Astrocyte (in vitro differentiated cells and primary cell): ENCODE measurements at regions not wholly inside any gene's neighbourhood (a gene's known extent, or its start where the extent isn't known, plus 50 kb on each side); places are given as distances from the start of the nearest gene placed in this dataset.

Source experiments
- DNase-seq: peaks from one replicate; pipeline ENCODE4 v3.0.0-alpha.2; 2010; ENCODE audit warnings: low read depth
- FAIRE-seq: peaks from 2 replicates; lab custom pipeline; 2011; peaks lifted over from hg19 to GRCh38; lab: Jason Lieb, UNC
- H2AFZ ChIP-seq: 2 replicates; pipeline ENCODE4 v1.6.0; 2012; ENCODE audit warnings: low read depth, low read length, inconsistent platforms
- H3K27ac ChIP-seq: 2 replicates; pipeline ENCODE4 v1.5.1; 2011; ENCODE audit warnings: low read depth, low read length, inconsistent platforms
- H3K27me3 ChIP-seq: 2 replicates; pipeline ENCODE4 v1.6.0; 2011; ENCODE audit warnings: low read length, inconsistent platforms; ENCODE audit not compliant: insufficient read depth
- H3K36me3 ChIP-seq: 2 replicates; pipeline ENCODE4 v1.5.1; 2011; ENCODE audit warnings: low read length, inconsistent platforms; ENCODE audit not compliant: insufficient read depth
- H3K4me1 ChIP-seq: 2 replicates; pipeline ENCODE4 v1.5.1; 2011; ENCODE audit warnings: low read length, inconsistent platforms; ENCODE audit not compliant: insufficient read depth
- H3K4me2 ChIP-seq: 2 replicates; pipeline ENCODE4 v1.6.0; 2012; ENCODE audit warnings: low read length, inconsistent platforms
- H3K4me3 ChIP-seq: 2 replicates; pipeline ENCODE4 v1.5.1; 2011; ENCODE audit warnings: low read depth, mild to moderate bottlenecking, low read length, inconsistent platforms; ENCODE audit not compliant: insufficient read depth
- H3K79me2 ChIP-seq: 2 replicates; pipeline ENCODE4 v1.6.0; 2012; ENCODE audit warnings: mild to moderate bottlenecking, low read length, inconsistent platforms; ENCODE audit not compliant: insufficient read depth
- H3K9ac ChIP-seq: 2 replicates; pipeline ENCODE4 v1.6.0; 2012; ENCODE audit warnings: mild to moderate bottlenecking, low read length, inconsistent platforms
- H3K9me3 ChIP-seq: 2 replicates; pipeline ENCODE4 v1.5.1; 2012; ENCODE audit warnings: low read depth, mild to moderate bottlenecking, low read length, inconsistent platforms; ENCODE audit not compliant: insufficient read depth
- H4K20me1 ChIP-seq: 2 replicates; pipeline ENCODE4 v1.6.0; 2012; ENCODE audit warnings: low read length, inconsistent platforms; ENCODE audit not compliant: insufficient read depth
- H3K27ac Mint-ChIP-seq: one replicate; pipeline ENCODE4 v1.8.0; 2021; ENCODE audit warnings: mild to moderate bottlenecking, mixed read lengths; ENCODE audit not compliant: unreplicated experiment
- H3K27me3 Mint-ChIP-seq: one replicate; pipeline ENCODE4 v1.8.0; 2021; ENCODE audit warnings: low read depth, mixed read lengths; ENCODE audit not compliant: unreplicated experiment
- H3K36me3 Mint-ChIP-seq: one replicate; pipeline ENCODE4 v1.8.0; 2021; ENCODE audit warnings: low read depth, mixed read lengths; ENCODE audit not compliant: unreplicated experiment
- H3K4me1 Mint-ChIP-seq: one replicate; pipeline ENCODE4 v1.8.0; 2021; ENCODE audit warnings: low read depth, mixed read lengths; ENCODE audit not compliant: unreplicated experiment
- H3K4me3 Mint-ChIP-seq: one replicate; pipeline ENCODE4 v1.8.0; 2021; ENCODE audit warnings: mild to moderate bottlenecking, moderate library complexity, mixed read lengths; ENCODE audit not compliant: unreplicated experiment
- H3K9me3 Mint-ChIP-seq: one replicate; pipeline ENCODE4 v1.8.0; 2021; ENCODE audit warnings: mild to moderate bottlenecking, mixed read lengths; ENCODE audit not compliant: unreplicated experiment
- EZH2 ChIP-seq: IDR thresholded peaks from 2 replicates; pipeline ENCODE4 v1.6.1; 2012; ENCODE audit warnings: mild to moderate bottlenecking, low read length, inconsistent platforms; ENCODE audit not compliant: insufficient read depth
- TF ChIP-seq, protein P1 (sequence below): IDR thresholded peaks from 2 replicates; pipeline ENCODE4 v1.5.1; 2011; ENCODE audit warnings: low read depth, mild to moderate bottlenecking, inconsistent platforms, low read length, moderate library complexity; ENCODE audit not compliant: insufficient read depth

DNA sequence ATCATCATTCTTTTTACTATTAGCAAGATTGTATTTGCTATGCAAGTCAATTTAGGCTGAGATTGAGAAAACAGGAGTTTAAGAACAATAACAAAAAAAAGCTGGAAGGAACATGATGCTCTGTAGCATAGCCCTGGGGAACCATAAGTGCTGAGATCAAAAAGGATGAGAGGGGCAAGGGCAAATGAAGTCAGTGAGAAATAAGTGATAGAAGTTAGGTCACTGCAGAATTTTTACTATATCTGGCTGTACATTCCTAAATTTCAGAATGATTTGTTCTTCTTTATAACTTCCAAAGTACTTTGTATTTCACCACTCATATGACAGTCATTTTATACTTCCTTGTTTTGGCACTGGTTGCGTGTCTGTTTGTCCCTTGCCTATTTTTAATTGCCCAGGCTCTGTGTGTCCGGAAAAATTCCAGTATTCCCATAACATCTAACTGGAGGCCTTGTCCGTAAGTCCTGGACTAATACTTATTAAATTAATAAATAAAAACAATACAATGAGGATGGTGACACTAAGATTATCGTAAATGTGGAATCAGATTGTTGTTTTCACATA is 444.7 kb downstream of the TENT5A start:
- no peak overlapping the region for H3K4me3 Mint-ChIP-seq
- Histone ChIP-seq H3K9me3 (no peaks in the 10 kb centered on the region), H3K27me3 (no peaks in the 10 kb centered on the region), H3K4me3 (no peak overlapping the region), H3K27ac (no peak overlapping the region), H3K4me1 (peaks cover 3% of the 10 kb centered on the region), H3K36me3 (no peaks in the 10 kb centered on the region), H4K20me1 (no peaks in the 10 kb centered on the region), H2AFZ (no peak overlapping the region), H3K4me2 (no peak overlapping the region), H3K9ac (no peak overlapping the region), H3K79me2 (no peaks in the 10 kb centered on the region)
- FAIRE-seq (no peak), DNase-seq (no peak)
- peaks cover 21% of the 10 kb centered on the region for H3K4me1 Mint-ChIP-seq
- H3K36me3 Mint-ChIP-seq: no peaks in the 10 kb centered on the region
- H3K9me3 Mint-ChIP-seq: no peaks in the 10 kb centered on the region
- H3K27ac Mint-ChIP-seq: no peak overlapping the region
- H3K27me3 Mint-ChIP-seq: no peaks in the 10 kb centered on the region
- TF ChIP-seq, protein P1, sequence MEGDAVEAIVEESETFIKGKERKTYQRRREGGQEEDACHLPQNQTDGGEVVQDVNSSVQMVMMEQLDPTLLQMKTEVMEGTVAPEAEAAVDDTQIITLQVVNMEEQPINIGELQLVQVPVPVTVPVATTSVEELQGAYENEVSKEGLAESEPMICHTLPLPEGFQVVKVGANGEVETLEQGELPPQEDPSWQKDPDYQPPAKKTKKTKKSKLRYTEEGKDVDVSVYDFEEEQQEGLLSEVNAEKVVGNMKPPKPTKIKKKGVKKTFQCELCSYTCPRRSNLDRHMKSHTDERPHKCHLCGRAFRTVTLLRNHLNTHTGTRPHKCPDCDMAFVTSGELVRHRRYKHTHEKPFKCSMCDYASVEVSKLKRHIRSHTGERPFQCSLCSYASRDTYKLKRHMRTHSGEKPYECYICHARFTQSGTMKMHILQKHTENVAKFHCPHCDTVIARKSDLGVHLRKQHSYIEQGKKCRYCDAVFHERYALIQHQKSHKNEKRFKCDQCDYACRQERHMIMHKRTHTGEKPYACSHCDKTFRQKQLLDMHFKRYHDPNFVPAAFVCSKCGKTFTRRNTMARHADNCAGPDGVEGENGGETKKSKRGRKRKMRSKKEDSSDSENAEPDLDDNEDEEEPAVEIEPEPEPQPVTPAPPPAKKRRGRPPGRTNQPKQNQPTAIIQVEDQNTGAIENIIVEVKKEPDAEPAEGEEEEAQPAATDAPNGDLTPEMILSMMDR: no peak
- TF ChIP-seq EZH2: no peak

DNA sequence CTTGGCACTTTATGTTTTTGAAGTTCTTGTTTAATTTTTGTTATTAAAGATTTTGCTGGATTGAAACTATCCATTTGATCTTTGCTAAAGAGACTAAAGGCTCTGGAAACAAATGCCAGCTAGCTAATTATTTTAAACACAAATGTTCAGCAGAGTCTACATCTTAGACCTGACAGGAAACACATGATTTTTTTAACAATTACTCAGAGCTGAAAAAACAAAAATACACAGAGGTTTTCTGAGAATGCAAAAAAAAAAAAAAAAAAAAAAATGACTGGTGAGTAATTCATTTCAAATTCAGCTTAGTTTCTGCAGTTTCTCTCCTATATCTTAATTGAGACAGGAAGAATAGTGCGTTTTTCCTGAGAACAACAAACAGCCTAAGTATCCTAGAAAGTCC is 448.0 kb downstream of the TENT5A start:
- H3K4me1 ChIP-seq: peaks cover 3% of the 10 kb centered on the region

GRCh38 chr6:81300961-81301360 is 451.5 kb downstream of the TENT5A start:
- Mint-ChIP-seq H3K4me3 (no peak overlapping the region), H3K27ac (no peak overlapping the region), H3K36me3 (no peaks in the 10 kb centered on the region), H3K27me3 (no peaks in the 10 kb centered on the region), H3K4me1 (peaks cover 18% of the 10 kb centered on the region), H3K9me3 (no peaks in the 10 kb centered on the region)
- Histone ChIP-seq H4K20me1 (no peaks in the 10 kb centered on the region), H3K27ac (no peak overlapping the region), H3K36me3 (no peaks in the 10 kb centered on the region), H2AFZ (no peak overlapping the region), H3K79me2 (no peaks in the 10 kb centered on the region), H3K9me3 (no peaks in the 10 kb centered on the region), H3K27me3 (no peaks in the 10 kb centered on the region), H3K4me2 (no peak overlapping the region), H3K4me1 (peaks cover 3% of the 10 kb centered on the region), H3K4me3 (no peak overlapping the region), H3K9ac (no peak overlapping the region)
- FAIRE-seq (no peak), DNase-seq (no peak)
- TF ChIP-seq EZH2: no peak
- TF ChIP-seq, protein P1: no peak

More for the DNA sequence above, 448.0 kb downstream of the TENT5A start:
- Mint-ChIP-seq H3K4me3 (no peak overlapping the region), H3K27me3 (no peaks in the 10 kb centered on the region), H3K4me1 (peaks cover 23% of the 10 kb centered on the region), H3K27ac (no peak overlapping the region), H3K36me3 (no peaks in the 10 kb centered on the region), H3K9me3 (no peaks in the 10 kb centered on the region)
- Histone ChIP-seq H3K4me3 (no peak overlapping the region), H3K27me3 (no peaks in the 10 kb centered on the region), H3K79me2 (no peaks in the 10 kb centered on the region), H3K36me3 (no peaks in the 10 kb centered on the region), H3K9me3 (no peaks in the 10 kb centered on the region), H3K27ac (no peak overlapping the region), H3K4me2 (peak overlapping the region; percentile 62), H2AFZ (no peak overlapping the region), H3K9ac (no peak overlapping the region), H4K20me1 (no peaks in the 10 kb centered on the region)
- TF ChIP-seq EZH2: no peak
- TF ChIP-seq, protein P1: no peak
- DNase-seq: peak; percentile 21
- no peak for FAIRE-seq
